GOT3 (cell line): ENCODE measurements at regions not wholly inside any gene's neighbourhood (a gene's known extent, or its start where the extent isn't known, plus 50 kb on each side); places are given as distances from the start of the nearest gene placed in this dataset.
"Not testable (repeated sequence)": the region's sequence is repeated elsewhere in the genome, so short reads cannot be mapped to it uniquely, and the experiment has no call there.

Source experiments
- DNase-seq: peaks from one replicate; lab custom pipeline; 2025; ENCODE audit warnings: mixed read lengths; lab: John Stamatoyannopoulos, UW

DNA sequence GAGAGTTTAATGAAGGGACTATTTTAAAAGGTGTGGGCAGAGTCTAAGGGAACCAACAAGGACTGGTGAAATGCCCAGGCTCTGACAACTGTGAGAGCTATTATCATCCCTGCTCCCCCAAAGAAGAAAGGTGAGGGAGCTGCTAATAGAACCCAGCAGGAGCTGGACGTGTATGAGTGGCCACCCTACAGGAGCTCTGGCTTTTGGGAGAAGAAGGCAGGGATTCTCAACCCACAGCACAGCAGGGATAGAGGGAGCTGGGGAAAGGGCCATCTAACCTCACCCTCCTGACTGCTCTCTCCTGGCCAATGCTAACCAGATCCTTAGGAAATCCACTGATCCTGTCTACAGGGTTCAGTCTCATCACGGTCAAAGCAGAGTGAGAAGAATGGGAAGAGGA, 57.1 kb downstream of the GRIN2B start:
- no peak for DNase-seq

- no peak for DNase-seq
These were observed 62.5 kb downstream of the GRIN2B start for GRCh38 chr12:13918897-13919296.

GRCh38 chr12:13915096-13915495, 66.3 kb downstream of the GRIN2B start:
- no peak for DNase-seq

DNA sequence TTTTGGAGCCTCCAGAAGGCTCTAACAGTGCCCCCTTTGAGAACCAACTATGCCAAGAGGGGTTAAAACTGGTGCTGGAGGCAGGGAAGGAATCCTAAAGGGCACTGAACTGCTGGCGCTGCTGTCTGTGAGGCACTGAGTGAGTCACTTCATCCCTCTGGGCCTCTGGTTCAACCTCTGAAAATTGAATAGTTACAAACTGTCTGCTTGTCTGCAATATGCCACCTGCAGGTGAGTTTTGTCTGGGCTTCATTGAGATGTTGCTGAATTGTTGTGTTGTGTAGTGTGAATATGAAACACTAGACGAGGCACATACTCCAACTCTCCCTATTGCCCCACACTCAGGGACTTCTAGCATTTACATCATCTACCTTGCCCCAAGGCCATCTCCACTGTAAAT, 68.0 kb downstream of the GRIN2B start:
- DNase-seq = no peak

GRCh38 chr12:13911756-13912554, 69.4 kb downstream of the GRIN2B start:
- DNase-seq = no peak

- DNase-seq = no peak
These were observed 75.6 kb downstream of the GRIN2B start for GRCh38 chr12:13905794-13906193.

- DNase-seq = no peak
These were observed 80.7 kb downstream of the GRIN2B start for GRCh38 chr12:13900718-13901117.

GRCh38 chr12:13898387-13898786, 83.0 kb downstream of the GRIN2B start:
- not testable (repeated sequence) for DNase-seq

DNA sequence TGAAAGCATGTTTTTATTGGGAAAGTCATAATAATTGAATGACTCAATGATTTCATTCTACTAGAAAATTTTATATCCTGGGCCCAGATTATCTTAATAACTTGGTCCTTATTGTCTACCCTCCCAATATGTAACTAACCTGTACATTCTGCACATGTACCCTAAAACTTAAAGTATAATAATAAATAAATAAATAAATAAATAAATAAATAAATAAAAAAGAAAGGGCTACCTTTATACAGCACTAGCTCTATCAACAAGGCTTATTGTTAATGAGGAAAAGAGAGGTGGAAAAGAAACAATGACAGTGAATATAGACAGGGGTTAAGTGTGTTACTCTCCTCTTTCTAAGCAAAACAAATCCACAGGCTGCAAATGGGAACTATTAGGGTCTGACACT, 83.6 kb downstream of the GRIN2B start:
- DNase-seq = no peak

DNA sequence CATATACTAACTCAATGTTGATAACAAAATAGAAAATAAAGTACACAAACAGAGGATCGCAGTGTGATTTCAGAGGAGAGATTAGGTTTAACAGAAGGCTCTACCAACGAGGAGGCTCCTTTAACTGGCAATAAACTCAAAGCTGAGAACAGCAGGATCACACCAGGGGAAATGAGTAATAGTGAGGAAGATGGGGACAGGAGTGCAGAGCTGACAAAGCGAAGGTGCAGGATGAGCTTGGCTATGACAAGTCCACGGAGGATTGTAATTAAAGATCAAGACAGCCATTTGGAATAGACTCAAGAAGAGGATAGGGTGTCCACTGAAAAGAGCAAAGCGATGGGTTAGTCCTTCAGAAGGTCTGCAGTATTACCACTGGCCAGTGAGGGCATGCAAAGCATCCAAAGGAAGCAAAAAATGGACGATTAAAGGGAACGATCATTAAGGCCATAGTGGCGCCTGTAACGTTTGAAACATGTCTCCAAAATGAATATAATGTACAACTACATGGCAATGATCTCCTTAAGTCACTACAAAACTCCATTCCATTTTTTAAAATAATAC, 85.3 kb downstream of the GRIN2B start:
- no peak for DNase-seq

DNA sequence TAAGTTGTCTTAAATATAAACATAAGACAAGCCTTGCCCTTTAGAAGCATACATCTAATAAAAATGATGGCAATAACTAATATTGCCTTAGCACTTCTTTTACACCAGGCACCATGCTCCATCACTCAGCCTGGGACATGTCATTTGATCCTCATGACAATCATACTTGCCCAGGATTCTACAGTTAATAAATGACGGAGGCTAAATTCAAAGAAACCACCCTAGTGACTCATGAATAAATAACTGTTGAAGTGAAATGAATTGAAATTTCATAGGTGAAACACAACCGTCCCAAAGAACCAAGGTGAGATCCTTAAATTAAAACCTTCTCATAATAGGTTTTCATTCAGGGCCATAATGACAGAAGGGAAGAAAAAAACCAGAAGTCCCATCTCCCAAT, 89.5 kb downstream of the GRIN2B start:
- DNase-seq = no peak

DNA sequence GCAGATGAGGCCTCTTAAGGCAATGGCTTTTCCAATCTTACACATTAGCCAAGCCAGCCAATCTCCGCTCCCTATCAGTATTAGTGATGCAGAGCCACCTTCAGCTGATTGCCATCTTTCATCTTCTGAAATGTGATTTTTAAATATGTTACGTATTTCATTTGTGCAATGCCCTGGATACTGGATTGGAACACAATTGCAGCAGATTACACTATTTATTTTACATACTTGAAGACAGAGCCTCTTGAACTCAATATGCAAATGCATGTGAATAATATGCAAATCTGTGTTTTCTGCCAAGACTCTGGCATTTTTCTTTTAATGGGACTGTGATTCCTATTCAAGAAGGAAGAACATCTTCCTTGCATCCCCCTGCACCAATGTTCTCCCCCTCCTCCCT, 90.5 kb downstream of the GRIN2B start:
- no peak for DNase-seq

DNA sequence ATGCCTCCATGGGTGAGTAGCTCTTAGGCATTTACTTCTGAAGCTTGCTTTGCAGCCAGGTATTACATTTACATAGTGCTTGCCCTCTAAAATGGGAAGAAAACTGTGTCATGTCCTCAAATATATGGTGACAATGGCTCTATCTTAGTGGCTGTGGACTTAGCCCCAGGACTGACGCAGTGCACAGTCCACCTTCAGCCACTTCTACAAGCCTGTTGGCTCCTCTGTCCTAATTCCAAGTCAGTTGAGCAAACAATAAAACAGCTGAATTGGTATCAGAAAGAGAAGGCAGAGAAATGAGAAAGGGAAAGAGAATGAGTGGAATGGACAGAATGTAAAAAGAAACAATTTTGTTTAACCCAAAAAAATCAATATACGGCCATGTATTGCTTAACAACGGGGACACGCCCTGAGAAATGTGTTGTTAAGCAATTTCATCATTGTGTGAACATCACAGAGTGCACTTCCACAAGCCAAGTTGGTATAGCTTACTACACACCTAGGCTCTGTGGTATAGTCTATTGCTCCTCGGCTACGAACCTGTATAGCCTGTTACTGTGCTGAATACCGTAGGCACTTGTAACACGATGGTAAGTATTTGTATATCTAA, 93.5 kb downstream of the GRIN2B start:
- DNase-seq = no peak

DNA sequence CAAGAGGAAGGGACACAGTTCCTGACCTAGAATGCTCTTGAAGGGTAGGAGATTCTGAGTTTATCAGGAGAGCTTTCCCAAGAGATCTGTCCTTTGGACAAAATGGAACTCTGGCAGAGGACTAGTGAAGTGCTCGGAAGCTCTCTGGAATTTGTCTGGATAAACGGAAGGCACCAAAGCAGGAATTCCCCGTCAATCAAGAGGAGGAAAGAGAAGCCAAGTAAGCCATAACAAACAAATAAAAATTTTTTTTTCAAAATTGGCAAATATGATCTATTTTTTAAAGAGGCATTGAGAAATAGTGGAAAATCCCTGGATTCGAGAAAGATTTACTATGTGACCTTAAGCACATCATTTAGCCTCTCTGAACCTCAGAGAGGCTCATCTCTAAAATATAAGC, 99.2 kb downstream of the GRIN2B start:
- no peak for DNase-seq

DNA sequence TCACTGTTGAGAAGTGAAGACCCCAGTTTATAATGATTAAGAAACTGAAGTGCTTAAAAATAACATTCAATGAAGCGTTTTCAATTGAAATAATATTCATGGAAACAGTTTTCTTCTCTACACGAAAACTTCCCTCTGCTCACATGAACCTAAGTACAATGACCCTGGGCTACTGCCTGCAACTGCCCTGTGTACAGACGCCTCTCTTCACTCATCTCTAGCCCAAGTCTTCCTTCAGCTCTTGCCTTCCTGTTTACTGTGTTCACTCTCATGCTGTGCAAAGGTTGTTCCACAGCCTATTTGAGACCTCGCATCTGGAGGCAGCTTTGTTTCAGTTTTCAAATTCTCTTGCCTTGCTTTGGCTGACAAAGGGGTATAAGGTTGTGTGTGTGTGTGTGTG, 100.8 kb downstream of the GRIN2B start:
- no peak for DNase-seq

DNA sequence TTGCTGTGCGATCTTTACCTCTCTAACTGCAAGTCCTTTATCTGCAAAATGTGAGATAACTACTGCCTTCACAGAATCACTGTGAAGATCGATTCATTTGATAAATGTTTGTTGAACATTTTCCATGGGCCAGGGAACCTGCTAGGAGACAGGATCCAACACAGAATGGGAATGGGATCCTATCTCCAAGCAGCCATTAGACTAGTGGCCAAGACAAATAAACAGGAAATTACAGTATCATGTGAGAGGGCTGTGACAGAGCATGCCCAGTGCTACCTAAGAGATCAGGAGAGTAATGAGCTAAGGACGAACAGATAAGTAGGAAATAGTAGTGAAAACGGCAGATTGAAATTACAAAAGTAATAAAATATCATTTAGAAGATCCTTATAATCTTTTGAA, 105.7 kb downstream of the GRIN2B start:
- DNase-seq = no peak

DNA sequence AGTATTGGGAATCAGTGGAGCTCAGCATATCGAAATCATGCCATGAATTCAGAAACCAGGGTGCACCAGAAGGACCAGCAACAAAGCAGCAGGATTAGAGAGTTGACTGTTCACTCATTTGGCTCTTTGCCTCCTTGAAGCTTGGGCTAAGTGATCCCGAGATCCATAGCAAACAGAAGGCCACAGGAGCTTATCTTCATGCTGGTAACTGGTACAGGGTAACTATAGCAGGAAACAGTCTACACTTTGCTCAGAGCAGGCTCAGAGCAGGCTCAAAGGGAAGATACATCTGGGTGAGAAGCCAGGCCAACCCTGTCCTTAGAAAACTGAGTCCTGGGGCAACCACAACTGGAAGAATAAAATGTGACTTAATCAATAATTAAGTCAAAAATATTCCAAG, 111.1 kb downstream of the GRIN2B start:
- DNase-seq = no peak

GRCh38 chr12:13864081-13864673, 117.2 kb downstream of the GRIN2B start:
- DNase-seq = no peak

DNA sequence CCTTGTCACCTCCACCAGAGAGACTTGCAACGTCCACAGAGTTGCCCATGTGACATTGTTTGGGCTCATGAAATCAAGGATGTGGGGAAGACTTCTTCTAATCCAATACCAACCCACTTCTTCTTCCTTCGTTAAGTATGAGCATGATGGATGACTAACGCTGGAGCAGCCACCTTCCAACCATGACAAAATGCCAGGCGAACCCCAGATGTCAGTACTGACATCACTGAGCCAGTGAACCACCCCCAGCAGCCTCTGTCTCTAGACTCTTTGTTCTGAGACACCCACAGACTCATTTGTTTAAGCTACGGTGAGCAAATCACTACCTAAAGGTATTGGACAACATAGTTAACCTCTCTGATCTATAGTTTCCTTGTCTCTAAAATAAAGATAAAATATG, 123.7 kb downstream of the GRIN2B start:
- no peak for DNase-seq

DNA sequence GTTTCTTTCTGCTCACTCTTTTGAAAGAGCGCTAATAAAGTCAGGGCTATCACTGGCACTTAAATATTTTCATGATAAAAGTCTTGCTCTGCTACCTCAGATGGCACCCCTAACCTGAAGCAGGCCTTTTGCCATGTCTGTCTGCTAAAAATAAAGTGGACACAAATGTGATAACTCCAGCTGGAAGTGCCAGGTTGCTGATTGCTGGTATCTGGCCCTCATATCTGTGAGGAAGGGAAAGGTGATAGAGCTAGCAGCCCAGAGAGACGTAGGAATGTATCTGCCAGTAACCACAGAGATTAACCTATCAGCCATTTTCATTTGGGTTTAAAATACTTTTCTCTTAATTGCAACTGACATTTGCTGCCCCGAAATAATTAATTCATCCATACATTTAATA, 127.9 kb downstream of the GRIN2B start:
- DNase-seq = no peak

- no peak for DNase-seq
These were observed 129.6 kb downstream of the GRIN2B start for GRCh38 chr12:13851828-13852227.

DNA sequence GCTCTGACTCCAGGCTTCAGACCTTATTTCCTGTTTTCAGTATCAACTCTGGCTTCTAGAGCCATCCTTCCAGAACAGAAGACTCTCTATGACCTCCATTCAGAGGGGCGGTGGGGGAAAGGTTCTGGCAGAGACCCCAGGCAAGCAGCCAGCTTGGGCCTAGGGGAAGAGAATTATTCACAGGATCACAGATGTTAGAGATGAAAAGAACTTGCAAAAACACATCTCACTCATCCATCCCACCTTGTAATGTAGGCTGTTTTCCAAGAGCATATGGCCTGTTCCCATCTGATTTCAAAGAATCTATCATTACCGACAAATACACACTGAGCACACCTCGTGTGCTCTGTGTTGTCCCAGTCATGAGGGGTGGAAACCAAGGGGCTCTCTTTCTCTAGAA, 131.9 kb downstream of the GRIN2B start:
- DNase-seq = no peak

DNA sequence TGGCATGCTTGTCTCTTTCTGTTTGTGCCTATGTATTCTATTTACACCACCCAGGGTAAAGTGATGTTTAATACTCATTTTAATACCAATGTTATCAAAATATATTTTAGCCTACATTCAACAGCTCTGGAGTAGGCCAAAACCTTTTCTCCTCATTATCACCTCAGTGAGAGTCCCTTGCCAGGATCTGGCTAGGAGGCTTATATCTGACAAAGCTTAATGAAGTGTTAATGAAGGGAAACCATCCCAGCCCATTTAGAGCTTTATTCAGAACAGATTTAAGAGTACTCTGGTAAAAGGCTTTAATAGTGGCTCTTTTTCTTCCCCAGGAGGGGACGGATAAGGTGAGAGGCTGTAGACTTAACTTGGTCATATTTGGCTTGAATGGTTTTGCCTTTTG, 137.6 kb downstream of the GRIN2B start:
- no peak for DNase-seq
